Lung (tissue), 11 donors: ENCODE measurements at regions not wholly inside any gene's neighbourhood (a gene's known extent, or its start where the extent isn't known, plus 50 kb on each side); places are given as distances from the start of the nearest gene placed in this dataset.

Experiments
- ATAC-seq: fragments of 200-7000 bp; cut with Tn5 transposase; one replicate; pipeline ENCODE4 v1.9.1; 2020; ENCODE audit warnings: moderate number of reproducible peaks; ENCODE audit not compliant: insufficient read depth, low FRiP score
- DNase-seq, 3 donors: peaks; one replicate each; pipeline ENCODE4 v3.0.0-alpha.2; 2013 to 2017
- H3K27ac ChIP-seq, 2 donors: one replicate each; pipeline ENCODE4 v1.5.1; 2013; ENCODE audit warnings: mild to moderate bottlenecking in 2 of 2, moderate library complexity in 2 of 2, control low read depth in 1 of 2, inconsistent platforms in 1 of 2, low read depth in 1 of 2, low read length in 1 of 2
- H3K27me3 ChIP-seq, 3 donors: one replicate each; pipeline ENCODE4 v1.5.1; 2013; ENCODE audit warnings: low read length in 2 of 3; ENCODE audit not compliant: control insufficient read depth in 3 of 3, insufficient read depth in 3 of 3
- H3K36me3 ChIP-seq, 4 donors: one replicate each; pipeline ENCODE4 v1.5.1; 2013; ENCODE audit warnings: low read length in 4 of 4, mild to moderate bottlenecking in 1 of 4, moderate library complexity in 1 of 4; ENCODE audit not compliant: control insufficient read depth in 4 of 4, insufficient read depth in 4 of 4
- H3K4me1 ChIP-seq, 5 donors: one replicate each; pipeline ENCODE4 v1.5.1; 2013; ENCODE audit warnings: low read length in 5 of 5, mild to moderate bottlenecking in 2 of 5, moderate library complexity in 1 of 5; ENCODE audit not compliant: control insufficient read depth in 5 of 5, insufficient read depth in 5 of 5
- H3K4me3 ChIP-seq: one replicate; pipeline ENCODE4 v1.5.1; 2013; ENCODE audit warnings: mild to moderate bottlenecking, control low read depth, moderate library complexity
- H3K9ac ChIP-seq, 2 donors: one replicate each; pipeline ENCODE4 v1.5.1; 2013; ENCODE audit warnings: low read length in 2 of 2, control low read depth in 1 of 2; ENCODE audit not compliant: insufficient read depth in 1 of 2
- H3K9me3 ChIP-seq, 4 donors: one replicate each; pipeline ENCODE4 v1.5.1; 2013; ENCODE audit warnings: low read length in 3 of 4, mild to moderate bottlenecking in 1 of 4, moderate library complexity in 1 of 4; ENCODE audit not compliant: control insufficient read depth in 4 of 4, insufficient read depth in 3 of 4
- WGBS, 2 donors: extraction: QIAGEN DNeasy Blood & Tissue Kit; methylation state at CpG; one replicate each; pipeline ENCODE4 v1.1.7; 2013; 5-methylcytosine and 5-hydroxymethylcytosine counted together
- TF ChIP-seq, protein P1 (sequence below): IDR thresholded peaks from 2 replicates; pipeline ENCODE4 v1.5.1; 2012; ENCODE audit warnings: mild to moderate bottlenecking; ENCODE audit errors: control extremely low read depth, extremely low read depth
- donor health status: control.
- donor health status: control.
- donor health status: Bipolar disorder and iron deficiency.
- donor health status: healthy.
- donor health status: DM: yes; HTN: yes; CAD: no.

DNA sequence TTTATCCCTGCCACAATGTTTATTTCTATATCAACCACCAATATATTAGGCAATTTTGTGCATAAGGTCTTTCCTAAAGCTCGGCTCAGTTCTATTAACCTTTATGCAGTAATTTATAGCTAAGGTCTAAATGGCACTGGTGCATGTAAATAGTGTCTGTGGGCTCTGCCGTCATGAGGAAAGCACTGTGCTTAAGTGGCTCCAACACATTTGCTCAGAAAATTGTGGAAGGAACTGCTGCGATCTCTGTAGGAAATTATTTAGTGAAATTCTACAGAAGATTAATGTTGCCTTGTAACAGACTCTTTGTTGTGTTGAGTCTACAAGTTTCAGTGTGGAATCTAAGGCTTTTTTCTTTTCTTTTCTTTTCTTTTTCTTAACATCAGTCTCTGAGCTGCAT, 54.0 kb upstream of the EGLN3 start:
- DNase-seq: no peak
- Histone ChIP-seq H3K36me3 (no peaks in the 10 kb centered on the region), H3K27me3 (peaks cover 0 to 3% (median 0%) of the 10 kb centered on the region in 3 donors), H3K9ac (no peak overlapping the region), H3K27ac (no peak overlapping the region), H3K4me1 (no peaks in the 10 kb centered on the region), H3K4me3 (no peak overlapping the region), H3K9me3 (no peaks in the 10 kb centered on the region)
- 39 to 57% methylated on average over 3 of the region's 3 CpGs for WGBS, 2 donors
- no peak for ATAC-seq
- TF ChIP-seq, protein P1, sequence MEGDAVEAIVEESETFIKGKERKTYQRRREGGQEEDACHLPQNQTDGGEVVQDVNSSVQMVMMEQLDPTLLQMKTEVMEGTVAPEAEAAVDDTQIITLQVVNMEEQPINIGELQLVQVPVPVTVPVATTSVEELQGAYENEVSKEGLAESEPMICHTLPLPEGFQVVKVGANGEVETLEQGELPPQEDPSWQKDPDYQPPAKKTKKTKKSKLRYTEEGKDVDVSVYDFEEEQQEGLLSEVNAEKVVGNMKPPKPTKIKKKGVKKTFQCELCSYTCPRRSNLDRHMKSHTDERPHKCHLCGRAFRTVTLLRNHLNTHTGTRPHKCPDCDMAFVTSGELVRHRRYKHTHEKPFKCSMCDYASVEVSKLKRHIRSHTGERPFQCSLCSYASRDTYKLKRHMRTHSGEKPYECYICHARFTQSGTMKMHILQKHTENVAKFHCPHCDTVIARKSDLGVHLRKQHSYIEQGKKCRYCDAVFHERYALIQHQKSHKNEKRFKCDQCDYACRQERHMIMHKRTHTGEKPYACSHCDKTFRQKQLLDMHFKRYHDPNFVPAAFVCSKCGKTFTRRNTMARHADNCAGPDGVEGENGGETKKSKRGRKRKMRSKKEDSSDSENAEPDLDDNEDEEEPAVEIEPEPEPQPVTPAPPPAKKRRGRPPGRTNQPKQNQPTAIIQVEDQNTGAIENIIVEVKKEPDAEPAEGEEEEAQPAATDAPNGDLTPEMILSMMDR: no peak

DNA sequence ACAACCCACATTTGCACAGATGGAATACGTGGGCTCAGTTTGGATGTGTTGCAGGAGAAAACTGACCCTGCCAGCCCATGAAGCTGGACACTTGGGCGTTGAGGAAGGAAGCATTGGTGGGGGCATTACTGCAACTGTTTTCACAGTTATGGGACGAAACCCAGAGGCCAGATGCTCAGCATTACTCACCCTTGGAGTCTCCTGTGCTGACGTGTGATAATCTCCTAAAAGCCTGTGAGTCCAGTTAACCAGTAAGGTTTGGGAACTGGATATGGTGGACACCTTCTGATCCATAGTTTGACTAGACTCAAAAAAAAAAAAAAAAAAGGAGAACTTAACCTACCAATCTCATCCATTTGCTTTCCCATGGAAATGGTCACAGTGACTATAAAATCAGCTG, 52.8 kb upstream of the EGLN3 start:
- Histone ChIP-seq H3K27ac (no peak overlapping the region), H3K9ac (no peak overlapping the region), H3K4me3 (no peak overlapping the region), H3K36me3 (no peaks in the 10 kb centered on the region), H3K27me3 (peaks cover 0 to 3% (median 0%) of the 10 kb centered on the region in 3 donors), H3K9me3 (no peaks in the 10 kb centered on the region), H3K4me1 (no peaks in the 10 kb centered on the region)
- no peak for DNase-seq
- 62 to 69% methylated on average over 4 of the region's 4 CpGs for WGBS, 2 donors
- TF ChIP-seq, protein P1: no peak
- ATAC-seq: no peak

DNA sequence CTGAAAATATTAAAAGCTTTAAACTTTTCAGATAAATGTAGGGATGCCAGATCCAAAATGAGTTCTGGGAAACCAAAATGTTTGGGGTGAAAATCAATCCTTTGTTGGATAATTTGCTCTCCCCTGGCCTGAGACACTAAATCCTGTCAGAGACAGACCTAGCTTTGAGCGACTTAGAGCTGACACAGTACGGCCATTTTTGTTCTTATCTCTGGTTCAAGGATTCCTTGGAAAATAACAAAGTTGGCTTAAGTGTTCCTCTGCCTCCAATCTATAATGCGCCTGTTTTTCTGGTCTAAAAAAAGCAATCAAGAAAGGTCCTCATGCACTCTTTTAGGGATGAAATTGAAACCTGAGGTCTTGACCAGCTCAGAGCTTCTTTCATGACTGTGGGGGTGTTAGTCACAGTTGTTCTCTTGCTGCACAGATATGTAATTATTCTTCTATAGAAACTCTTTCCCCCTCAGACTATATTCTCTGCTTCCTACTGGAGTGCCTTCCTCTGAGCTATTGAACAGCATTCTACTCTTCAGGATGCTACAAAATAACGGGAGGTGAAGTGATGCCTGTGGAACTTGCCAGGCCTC, 52.3 kb upstream of the EGLN3 start:
- H3K27me3 ChIP-seq: peaks cover 0 to 3% (median 0%) of the 10 kb centered on the region in 3 donors
- no peak overlapping the region for H3K9ac ChIP-seq
- no peak for ATAC-seq
- no peaks in the 10 kb centered on the region for H3K4me1 ChIP-seq
- H3K4me3 ChIP-seq: no peak overlapping the region
- no peak for DNase-seq
- H3K27ac ChIP-seq: peak overlapping the region in 1 of 2 donors; percentile 21
- H3K9me3 ChIP-seq: no peaks in the 10 kb centered on the region
- 79 to 88% methylated on average over 4 of the region's 4 CpGs for WGBS, 2 donors
- H3K36me3 ChIP-seq: no peaks in the 10 kb centered on the region
- TF ChIP-seq, protein P1: no peak
